ENCODE measurements at regions not wholly inside any gene's neighbourhood (a gene's known extent, or its start where the extent isn't known, plus 50 kb on each side); places are given as distances from the start of the nearest gene placed in this dataset.

DNA sequence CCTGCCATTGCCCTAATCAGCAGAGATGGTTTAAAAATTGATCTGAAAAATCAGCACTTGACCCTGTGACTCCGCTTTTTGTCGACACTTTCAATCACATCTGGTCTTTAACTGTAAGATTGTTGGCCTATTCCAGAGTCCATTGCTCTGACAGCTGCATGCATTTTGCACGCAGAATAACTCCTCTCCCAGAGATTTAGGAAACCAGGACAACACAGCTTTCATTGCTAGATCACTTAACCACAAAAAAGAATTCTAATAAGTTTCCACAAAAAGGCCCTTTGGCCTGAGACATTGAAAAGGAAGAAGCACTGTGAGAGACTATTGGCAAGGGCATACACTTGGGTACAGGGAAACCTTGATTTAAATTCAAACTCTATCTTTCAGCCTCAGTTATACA lies 373.1 kb downstream of the TGFB2 start:
- TF ChIP-seq, protein P1, sequence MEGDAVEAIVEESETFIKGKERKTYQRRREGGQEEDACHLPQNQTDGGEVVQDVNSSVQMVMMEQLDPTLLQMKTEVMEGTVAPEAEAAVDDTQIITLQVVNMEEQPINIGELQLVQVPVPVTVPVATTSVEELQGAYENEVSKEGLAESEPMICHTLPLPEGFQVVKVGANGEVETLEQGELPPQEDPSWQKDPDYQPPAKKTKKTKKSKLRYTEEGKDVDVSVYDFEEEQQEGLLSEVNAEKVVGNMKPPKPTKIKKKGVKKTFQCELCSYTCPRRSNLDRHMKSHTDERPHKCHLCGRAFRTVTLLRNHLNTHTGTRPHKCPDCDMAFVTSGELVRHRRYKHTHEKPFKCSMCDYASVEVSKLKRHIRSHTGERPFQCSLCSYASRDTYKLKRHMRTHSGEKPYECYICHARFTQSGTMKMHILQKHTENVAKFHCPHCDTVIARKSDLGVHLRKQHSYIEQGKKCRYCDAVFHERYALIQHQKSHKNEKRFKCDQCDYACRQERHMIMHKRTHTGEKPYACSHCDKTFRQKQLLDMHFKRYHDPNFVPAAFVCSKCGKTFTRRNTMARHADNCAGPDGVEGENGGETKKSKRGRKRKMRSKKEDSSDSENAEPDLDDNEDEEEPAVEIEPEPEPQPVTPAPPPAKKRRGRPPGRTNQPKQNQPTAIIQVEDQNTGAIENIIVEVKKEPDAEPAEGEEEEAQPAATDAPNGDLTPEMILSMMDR (IDR thresholded peaks at IDR 0.05; ENCODE audit: low read depth, low read length) = no peak
- TF ChIP-seq, protein P2, sequence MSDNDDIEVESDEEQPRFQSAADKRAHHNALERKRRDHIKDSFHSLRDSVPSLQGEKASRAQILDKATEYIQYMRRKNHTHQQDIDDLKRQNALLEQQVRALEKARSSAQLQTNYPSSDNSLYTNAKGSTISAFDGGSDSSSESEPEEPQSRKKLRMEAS (IDR thresholded peaks at IDR 0.05; ENCODE audit: low read depth, low read length) = no peak
- TF ChIP-seq MYC (IDR thresholded peaks at IDR 0.05; ENCODE audit: low read depth, low read length) (no peak), POLR2A (IDR thresholded peaks at IDR 0.05; ENCODE audit: extremely low read depth, insufficient read length) (no peak)

All from NB4 (cell line).